Mesenchymal stem cell (in vitro differentiated cells and primary cell): ENCODE measurements at regions not wholly inside any gene's neighbourhood (a gene's known extent, or its start where the extent isn't known, plus 50 kb on each side); places are given as distances from the start of the nearest gene placed in this dataset.

Experiments used
- DNase-seq: peaks from one replicate; pipeline ENCODE4 v3.0.0-alpha.2; 2013
- H2AFZ ChIP-seq: one replicate; pipeline ENCODE4 v1.6.1; 2013; ENCODE audit warnings: low read depth, mild to moderate bottlenecking, control low read depth, inconsistent platforms, low read length, moderate library complexity
- H2AK5ac ChIP-seq: 2 replicates; pipeline ENCODE4 v1.6.1; 2013; ENCODE audit warnings: low read length, moderate library complexity, mild to moderate bottlenecking, inconsistent platforms; ENCODE audit not compliant: severe bottlenecking
- H2BK120ac ChIP-seq: one replicate; pipeline ENCODE4 v1.6.1; 2013; ENCODE audit warnings: low read depth, mild to moderate bottlenecking, inconsistent platforms, low read length, moderate library complexity
- H2BK12ac ChIP-seq, 2 experiments: one replicate each; pipeline ENCODE4 v1.6.1; 2013; ENCODE audit warnings: inconsistent platforms in 2 of 2, low read length in 2 of 2, mild to moderate bottlenecking in 2 of 2, moderate library complexity in 2 of 2, control low read depth in 1 of 2
- H2BK15ac ChIP-seq: one replicate; pipeline ENCODE4 v1.6.1; 2013; ENCODE audit warnings: mild to moderate bottlenecking, low read depth, inconsistent platforms; ENCODE audit not compliant: poor library complexity, severe bottlenecking
- H2BK5ac ChIP-seq: 2 replicates; pipeline ENCODE4 v1.6.1; 2013; ENCODE audit warnings: low read depth, mild to moderate bottlenecking, low read length, control low read depth, inconsistent platforms; ENCODE audit not compliant: poor library complexity, severe bottlenecking
- H3K14ac ChIP-seq, 2 experiments: one replicate each; pipeline ENCODE4 v1.6.1; 2013; ENCODE audit warnings: inconsistent platforms in 2 of 2, low read length in 2 of 2, control low read depth in 1 of 2, mild to moderate bottlenecking in 1 of 2, moderate library complexity in 1 of 2
- H3K18ac ChIP-seq, 2 experiments: one replicate each; pipeline ENCODE4 v1.6.1; 2013; ENCODE audit warnings: inconsistent platforms in 2 of 2, low read length in 2 of 2, control low read depth in 1 of 2, low read depth in 1 of 2, mild to moderate bottlenecking in 1 of 2
- H3K23ac ChIP-seq, 2 experiments: one replicate each; pipeline ENCODE4 v1.6.1; 2013; ENCODE audit warnings: inconsistent platforms in 2 of 2, low read length in 2 of 2, mild to moderate bottlenecking in 2 of 2, moderate library complexity in 2 of 2, control low read depth in 1 of 2
- H3K27ac ChIP-seq: 2 replicates; pipeline ENCODE4 v1.5.1; 2013; ENCODE audit warnings: mild to moderate bottlenecking, moderate library complexity, low read length, control low read depth, inconsistent platforms; ENCODE audit not compliant: poor library complexity, severe bottlenecking
- H3K27me3 ChIP-seq, 2 experiments: 2 replicates each; pipeline versions ENCODE4 v1.6.1 to v1.7.0; 2013; ENCODE audit warnings: low read length in 2 of 2, mild to moderate bottlenecking in 2 of 2, moderate library complexity in 2 of 2, control low read depth in 1 of 2, inconsistent platforms in 1 of 2; ENCODE audit not compliant: control insufficient read depth in 1 of 2, insufficient read depth in 1 of 2
- H3K36me3 ChIP-seq, 2 experiments: 2 replicates each; pipeline versions ENCODE4 v1.6.1 to v1.7.0; 2013; ENCODE audit warnings: low read length in 2 of 2, control low read depth in 1 of 2, inconsistent platforms in 1 of 2, low read depth in 1 of 2, mild to moderate bottlenecking in 1 of 2; ENCODE audit not compliant: insufficient read depth in 2 of 2, control insufficient read depth in 1 of 2
- H3K4ac ChIP-seq, 2 experiments: one replicate each; pipeline ENCODE4 v1.6.1; 2013; ENCODE audit warnings: inconsistent platforms in 2 of 2, low read length in 2 of 2, mild to moderate bottlenecking in 2 of 2, moderate library complexity in 2 of 2, control low read depth in 1 of 2, low read depth in 1 of 2
- H3K4me1 ChIP-seq: 2 replicates; pipeline ENCODE4 v1.6.1; 2013; ENCODE audit warnings: low read depth, low read length, control low read depth; ENCODE audit not compliant: control insufficient read depth, insufficient read depth
- H3K4me2 ChIP-seq: 2 replicates; pipeline ENCODE4 v1.6.1; 2013; ENCODE audit warnings: low read length, mild to moderate bottlenecking, inconsistent platforms; ENCODE audit not compliant: poor library complexity, severe bottlenecking
- H3K4me3 ChIP-seq, 2 experiments: 2 replicates each; pipeline versions ENCODE4 v1.5.1 to v1.7.0; 2013; ENCODE audit warnings: low read length in 2 of 2, mild to moderate bottlenecking in 2 of 2, control low read depth in 1 of 2, low read depth in 1 of 2; ENCODE audit not compliant: insufficient read depth in 1 of 2
- H3K79me1 ChIP-seq: replicated peaks from 2 replicates; pipeline ENCODE4 v1.6.1; 2013; ENCODE audit warnings: mild to moderate bottlenecking, control low read depth, low read length, inconsistent platforms; ENCODE audit not compliant: poor library complexity, severe bottlenecking
- H3K9ac ChIP-seq: 2 replicates; pipeline ENCODE4 v1.7.0; 2013; ENCODE audit warnings: mild to moderate bottlenecking, low read length, moderate library complexity
- H3K9me3 ChIP-seq: 2 replicates; pipeline ENCODE4 v1.7.0; 2013; ENCODE audit warnings: mild to moderate bottlenecking, low read length; ENCODE audit not compliant: control insufficient read depth
- H4K8ac ChIP-seq: one replicate; pipeline ENCODE4 v1.6.1; 2013; ENCODE audit warnings: inconsistent platforms, mild to moderate bottlenecking, low read length, moderate library complexity
- H4K91ac ChIP-seq: one replicate; pipeline ENCODE4 v1.6.1; 2013; ENCODE audit warnings: mild to moderate bottlenecking, low read length, inconsistent platforms
- WGBS: methylation state at CpG from one replicate; pipeline ENCODE4 v1.1.7; 2013; ENCODE audit warnings: mixed read lengths; 5-methylcytosine and 5-hydroxymethylcytosine counted together

DNA sequence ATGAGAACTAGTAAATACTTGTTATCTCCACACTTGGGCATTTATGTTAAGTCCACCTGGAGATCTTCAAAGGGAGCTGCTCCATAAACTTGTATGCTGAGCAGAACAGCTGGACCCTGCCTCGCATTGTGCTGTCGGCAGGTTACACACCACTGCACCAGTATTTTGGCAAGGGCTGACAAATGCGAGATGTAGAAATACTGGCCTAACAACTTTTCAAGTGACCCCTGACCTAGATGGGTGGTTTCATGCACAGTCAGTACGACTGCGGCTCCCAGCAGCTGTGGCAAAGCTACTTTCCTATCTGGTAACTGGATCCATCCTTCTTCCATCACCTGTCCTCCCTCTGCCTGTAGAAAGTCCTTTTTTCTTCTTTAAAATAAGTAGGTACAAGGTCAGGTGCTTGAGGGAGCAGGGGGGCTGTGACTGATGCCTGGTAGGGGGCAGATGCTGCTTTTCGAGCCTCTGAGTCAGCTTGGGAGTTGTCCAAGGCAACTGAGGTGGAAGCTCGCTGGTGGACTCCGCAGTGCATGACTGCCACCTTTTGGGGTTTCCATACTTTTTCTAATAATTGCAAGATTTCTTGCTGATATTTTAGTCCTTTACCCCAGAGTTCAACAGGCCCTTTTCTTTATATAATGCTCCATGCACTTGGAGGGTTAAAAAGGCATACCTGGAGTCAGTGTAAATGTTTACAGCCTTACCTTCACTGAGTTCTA is 86.8 kb downstream of the SLC25A15 start:
- H3K14ac ChIP-seq, result no peak overlapping the region
- DNase-seq, result no peak
- peaks cover 12% of the 10 kb centered on the region for H3K4me1 ChIP-seq
- no peak overlapping the region for H2AFZ ChIP-seq
- no peak overlapping the region for H3K18ac ChIP-seq
- H4K8ac ChIP-seq, result no peak overlapping the region
- H2BK120ac ChIP-seq, result no peak overlapping the region
- H2BK15ac ChIP-seq, result no peak overlapping the region
- no peak overlapping the region for H4K91ac ChIP-seq
- 96% methylated on average over 8 of the region's 8 CpGs for WGBS
- no peaks in the 10 kb centered on the region for H3K27me3 ChIP-seq
- peaks cover 38% of the 10 kb centered on the region for H3K9me3 ChIP-seq
- no peak overlapping the region for H2BK12ac ChIP-seq
- no peak overlapping the region for H3K9ac ChIP-seq
- no peak overlapping the region for H3K23ac ChIP-seq
- no peak overlapping the region for H3K4me2 ChIP-seq
- no peak overlapping the region for H3K4ac ChIP-seq
- H3K36me3 ChIP-seq, result peaks cover 15 to 16% of the 10 kb centered on the region in 2 experiments
- H3K4me3 ChIP-seq, result no peak overlapping the region
- H2AK5ac ChIP-seq, result no peak overlapping the region
- H3K79me1 ChIP-seq, result peaks cover 4% of the 10 kb centered on the region
- no peak overlapping the region for H2BK5ac ChIP-seq
- H3K27ac ChIP-seq, result no peak overlapping the region

DNA sequence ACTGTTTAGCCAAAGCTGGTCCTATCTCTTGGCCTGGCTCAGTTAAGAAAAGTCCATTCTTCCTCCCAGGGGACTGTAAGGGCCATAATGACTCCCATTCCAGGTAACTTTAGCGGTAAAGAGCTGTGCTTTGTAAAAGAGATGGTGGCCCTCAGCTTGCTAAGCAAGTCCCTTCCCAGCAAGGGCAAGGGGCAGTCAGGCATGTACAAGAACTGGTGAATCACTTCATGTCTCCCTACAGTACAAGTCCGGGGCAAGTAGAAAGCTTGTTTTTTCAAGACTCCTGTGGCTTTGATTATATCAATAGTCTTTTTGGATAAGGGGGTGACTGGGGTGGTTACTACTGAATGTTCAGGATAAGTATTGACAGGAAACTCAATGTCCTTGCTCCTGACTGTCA is 88.9 kb downstream of the SLC25A15 start:
- Histone ChIP-seq H2AFZ (no peak overlapping the region), H2BK120ac (no peak overlapping the region), H2AK5ac (peak overlapping the region; percentile 55), H3K4me3 (no peak overlapping the region), H3K27ac (peak overlapping the region; percentile 66), H3K4me1 (peaks cover 14% of the 10 kb centered on the region), H3K23ac (no peak overlapping the region), H4K91ac (no peak overlapping the region), H3K9me3 (peaks cover 24% of the 10 kb centered on the region), H3K14ac (no peak overlapping the region), H3K79me1 (peaks cover 4% of the 10 kb centered on the region), H3K4me2 (no peak overlapping the region), H2BK15ac (no peak overlapping the region), H3K36me3 (peaks cover 15 to 16% of the 10 kb centered on the region in 2 experiments), H3K9ac (no peak overlapping the region), H2BK5ac (no peak overlapping the region), H4K8ac (no peak overlapping the region), H3K4ac (no peak overlapping the region), H3K18ac (no peak overlapping the region), H2BK12ac (no peak overlapping the region), H3K27me3 (no peaks in the 10 kb centered on the region)
- DNase-seq, result no peak
- 92% methylated on average over 2 of the region's 2 CpGs for WGBS

DNA sequence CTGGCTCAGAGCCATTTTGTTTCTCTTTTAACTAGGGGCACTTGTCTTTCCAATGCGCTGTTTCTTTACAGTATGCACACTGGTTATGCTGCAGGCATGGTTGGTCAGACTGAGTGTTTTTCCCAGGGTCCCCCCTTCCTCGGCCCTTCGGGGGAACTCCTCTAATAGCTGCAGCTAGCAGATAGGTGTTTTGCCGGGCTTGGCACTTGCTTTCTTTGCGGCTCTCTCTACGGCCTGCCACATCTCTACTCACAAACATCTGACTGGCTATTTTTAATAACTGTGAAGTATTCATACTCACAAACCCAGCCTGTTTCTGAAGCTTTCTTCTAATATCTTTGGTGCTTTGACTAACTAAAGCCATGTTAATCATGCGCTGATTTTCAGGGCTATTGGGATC is 89.4 kb downstream of the SLC25A15 start:
- no peak overlapping the region for H3K23ac ChIP-seq
- no peak overlapping the region for H3K4ac ChIP-seq
- no peak overlapping the region for H2BK5ac ChIP-seq
- peaks cover 19% of the 10 kb centered on the region for H3K9me3 ChIP-seq
- no peak overlapping the region for H3K9ac ChIP-seq
- no peak overlapping the region for H4K8ac ChIP-seq
- no peak overlapping the region for H3K14ac ChIP-seq
- H2AFZ ChIP-seq, result no peak overlapping the region
- H3K79me1 ChIP-seq, result peaks cover 4% of the 10 kb centered on the region
- no peaks in the 10 kb centered on the region for H3K27me3 ChIP-seq
- H2BK12ac ChIP-seq, result no peak overlapping the region
- H3K4me2 ChIP-seq, result no peak overlapping the region
- H3K36me3 ChIP-seq, result peaks cover 15 to 16% of the 10 kb centered on the region in 2 experiments
- peak overlapping the region; percentile 39 for H2AK5ac ChIP-seq
- H2BK120ac ChIP-seq, result no peak overlapping the region
- 96% methylated on average over 7 of the region's 7 CpGs for WGBS
- H2BK15ac ChIP-seq, result no peak overlapping the region
- DNase-seq, result no peak
- H4K91ac ChIP-seq, result no peak overlapping the region
- H3K4me1 ChIP-seq, result peaks cover 14% of the 10 kb centered on the region
- peak overlapping the region; percentile 66 for H3K27ac ChIP-seq
- H3K4me3 ChIP-seq, result no peak overlapping the region
- H3K18ac ChIP-seq, result no peak overlapping the region
